Loucy (cell line): ENCODE measurements at regions not wholly inside any gene's neighbourhood (a gene's known extent, or its start where the extent isn't known, plus 50 kb on each side); places are given as distances from the start of the nearest gene placed in this dataset.

Experiments used
- CTCF ChIP-seq: fragments of 200-600 bp; sonication (generic); conservative IDR thresholded peaks from 2 replicates; pipeline ENCODE4 v1.5.1; 2014; ENCODE audit warnings: mild to moderate bottlenecking, antibody characterized with exemption, low read length
- EZH2phosphoT487 ChIP-seq: fragments of 200-600 bp; IDR thresholded peaks from 2 replicates; pipeline ENCODE4 v1.6.1; 2018; ENCODE audit warnings: antibody characterized with exemption, mild to moderate bottlenecking, moderate library complexity, borderline replicate concordance

GRCh38 chr15:26394801-26395200, 378.1 kb downstream of the GABRB3 start:
- TF ChIP-seq CTCF (no peak), EZH2phosphoT487 (no peak)
